HG03460 (cell line): ENCODE measurements at regions not wholly inside any gene's neighbourhood (a gene's known extent, or its start where the extent isn't known, plus 50 kb on each side); places are given as distances from the start of the nearest gene placed in this dataset.
A peak's percentile ranks its signal among the peaks of the same experiment; 100 is the strongest.

Experiments
- ATAC-seq: cut with Tn5 transposase; IDR thresholded peaks from one replicate; pipeline ENCODE4 v1.9.1; 2021; ENCODE audit not compliant: unreplicated experiment

- ATAC-seq, result no peak
Measured at GRCh38 chr12:89024580-89024979, 327.7 kb downstream of the DUSP6 start.

- no peak for ATAC-seq
Measured at GRCh38 chr12:89023936-89024335, 328.4 kb downstream of the DUSP6 start.

GRCh38 chr12:89020689-89021088 lies 331.6 kb downstream of the DUSP6 start:
- ATAC-seq, result no peak

- no peak for ATAC-seq
Measured at GRCh38 chr12:89020121-89020480, 332.2 kb downstream of the DUSP6 start.

GRCh38 chr12:89019439-89020120 lies 332.7 kb downstream of the DUSP6 start:
- ATAC-seq, result peak; percentile 94

- no peak for ATAC-seq
Measured at GRCh38 chr12:89016970-89017778, 335.1 kb downstream of the DUSP6 start.

GRCh38 chr12:89015419-89015818 lies 336.9 kb downstream of the DUSP6 start:
- no peak for ATAC-seq

- ATAC-seq, result no peak
Measured at GRCh38 chr12:88998421-88998820, 353.9 kb downstream of the DUSP6 start.

GRCh38 chr12:88996200-88996788 lies 356.0 kb downstream of the DUSP6 start:
- ATAC-seq, result no peak

- ATAC-seq, result no peak
Measured at GRCh38 chr12:88994971-88995370, 357.3 kb downstream of the DUSP6 start.

GRCh38 chr12:88994537-88994936 lies 357.8 kb downstream of the DUSP6 start:
- no peak for ATAC-seq

GRCh38 chr12:88993651-88994050 lies 358.6 kb downstream of the DUSP6 start:
- no peak for ATAC-seq

- ATAC-seq, result no peak
Measured at GRCh38 chr12:88986056-88986455, 366.2 kb downstream of the DUSP6 start.

- no peak for ATAC-seq
Measured at GRCh38 chr12:88985631-88986030, 366.7 kb downstream of the DUSP6 start.

GRCh38 chr12:88985011-88985410 lies 367.3 kb downstream of the DUSP6 start:
- no peak for ATAC-seq

GRCh38 chr12:88982694-88983093 lies 369.6 kb downstream of the DUSP6 start:
- no peak for ATAC-seq

- no peak for ATAC-seq
Measured at GRCh38 chr12:88977115-88977514, 375.2 kb downstream of the DUSP6 start.

- no peak for ATAC-seq
Measured at GRCh38 chr12:88973998-88974397, 378.3 kb downstream of the DUSP6 start.

GRCh38 chr12:88970740-88971139 lies 381.6 kb downstream of the DUSP6 start:
- no peak for ATAC-seq

- ATAC-seq, result no peak
Measured at GRCh38 chr12:88969127-88969526, 383.2 kb downstream of the DUSP6 start.

GRCh38 chr12:88960213-88960878 lies 380.1 kb upstream of the KITLG start:
- ATAC-seq, result no peak

GRCh38 chr12:88958946-88959345 lies 378.7 kb upstream of the KITLG start:
- ATAC-seq, result no peak
